ENCODE measurements at regions not wholly inside any gene's neighbourhood (a gene's known extent, or its start where the extent isn't known, plus 50 kb on each side); places are given as distances from the start of the nearest gene placed in this dataset.

GRCh38 chr2:7693246-7694075 is 776.2 kb downstream of the RNF144A start:
- ChIA-PET RAD21 (ENCODE audit: low non-redundant PET in 1 of 2, low total read pairs in 2 of 2, uncharacterized antibody in 2 of 2, unreplicated experiment in 2 of 2) (no interaction called here), CTCF (no interaction called here), POLR2A (no interaction called here)
- H3K4me1 ChIP-seq (ENCODE audit: control insufficient read depth in 1 of 2, insufficient read depth in 2 of 2, low read length in 2 of 2), result no peaks in the 10 kb centered on the region
- DNase-seq (ENCODE audit: low read depth, low spot score) (no peak), ATAC-seq (no peak)
- 0 out of 2 replicates have a peak, but pooled peaks cover 5% of the 10 kb centered on the region for H3K27me3 ChIP-seq (ENCODE audit: insufficient read depth, low read length)
- no TSS peak for BruUV-seq (replicated peaks)
- no peak overlapping the region for H3K27ac ChIP-seq (ENCODE audit: low read depth, low read length)
- TF ChIP-seq RAD21 (IDR thresholded peaks at IDR 0.05; ENCODE audit: low read depth), result no peak
- no peak for TF ChIP-seq ZNF274 (IDR thresholded peaks at IDR 0.05; ENCODE audit: low read depth, low read length)
- TF ChIP-seq SIN3A (IDR thresholded peaks at IDR 0.05; ENCODE audit: low read depth), result no peak
- no peak for TF ChIP-seq YY1 (IDR thresholded peaks at IDR 0.05; ENCODE audit: extremely low read depth, insufficient replicate concordance, low read depth, low read length)
- no peak for TF ChIP-seq JUND (IDR thresholded peaks at IDR 0.05)
- TF ChIP-seq ELF1 (IDR thresholded peaks at IDR 0.05; ENCODE audit: borderline replicate concordance, low read depth), result no peak
- TF ChIP-seq CTCF (IDR thresholded peaks at IDR 0.05 in 2 of 3, conservative IDR thresholded peaks at IDR 0.05 in 1 of 3; ENCODE audit: borderline replicate concordance in 1 of 3, insufficient read depth in 1 of 3, low read depth in 2 of 3, low read length in 2 of 3), result no peak
- no peak for TF ChIP-seq SRF (IDR thresholded peaks at IDR 0.05; ENCODE audit: low read depth)
- no peak for TF ChIP-seq CBX3 (IDR thresholded peaks at IDR 0.05; ENCODE audit: low read depth)
- no peak for TF ChIP-seq POLR2A (IDR thresholded peaks at IDR 0.05; ENCODE audit: borderline replicate concordance, extremely low read depth, insufficient read depth, insufficient read length)
- H3K4me2 ChIP-seq (ENCODE audit: low read length), result no peak overlapping the region
- H3K9me2 ChIP-seq (ENCODE audit: insufficient read depth), result no peaks in the 10 kb centered on the region
- H3K9me3 ChIP-seq (ENCODE audit: control insufficient read depth in 1 of 2, insufficient read depth in 1 of 2, low read depth in 1 of 2, low read length in 2 of 2), result no peaks in the 10 kb centered on the region
- no peaks in the 10 kb centered on the region for H4K20me1 ChIP-seq (ENCODE audit: insufficient read depth)
- H3K79me2 ChIP-seq (ENCODE audit: insufficient read depth, low read length), result no peaks in the 10 kb centered on the region
- no peak overlapping the region for H3K9ac ChIP-seq (ENCODE audit: low read length)
- H3K4me3 ChIP-seq (replicated peaks in 1 of 2; ENCODE audit: low read depth in 1 of 2, low read length in 2 of 2), result no peak overlapping the region
- intact Hi-C loops (cut with micrococcal nuclease), result no loop called here
- no peaks in the 10 kb centered on the region for H3K36me3 ChIP-seq (ENCODE audit: control insufficient read depth in 1 of 2, insufficient read depth in 2 of 2, low read length in 2 of 2)
- H2AFZ ChIP-seq (ENCODE audit: low read depth, low read length, poor library complexity, severe bottlenecking), result no peak overlapping the region
